ENCODE measurements at regions not wholly inside any gene's neighbourhood (a gene's known extent, or its start where the extent isn't known, plus 50 kb on each side); places are given as distances from the start of the nearest gene placed in this dataset.

DNA sequence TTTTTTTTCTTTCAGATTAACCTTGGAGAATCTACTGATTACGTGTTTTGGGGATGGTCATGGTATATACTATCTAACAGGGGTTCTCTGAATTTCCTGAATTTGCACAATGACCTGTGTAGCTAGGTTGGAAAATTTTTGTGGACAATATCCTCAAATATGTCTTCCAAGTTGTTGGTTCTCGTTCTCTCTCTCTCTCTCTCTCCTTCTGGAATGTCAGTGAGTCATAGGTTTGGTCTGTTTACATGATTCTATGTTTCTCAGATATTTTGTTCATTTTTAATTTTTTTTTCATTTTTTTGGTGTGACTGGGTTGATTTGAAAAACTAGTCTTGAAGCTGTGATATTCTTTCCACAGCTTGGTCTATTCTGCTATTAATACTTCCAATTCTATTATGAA lies 604.0 kb upstream of the ANO3 start:
- TF ChIP-seq, protein P1, sequence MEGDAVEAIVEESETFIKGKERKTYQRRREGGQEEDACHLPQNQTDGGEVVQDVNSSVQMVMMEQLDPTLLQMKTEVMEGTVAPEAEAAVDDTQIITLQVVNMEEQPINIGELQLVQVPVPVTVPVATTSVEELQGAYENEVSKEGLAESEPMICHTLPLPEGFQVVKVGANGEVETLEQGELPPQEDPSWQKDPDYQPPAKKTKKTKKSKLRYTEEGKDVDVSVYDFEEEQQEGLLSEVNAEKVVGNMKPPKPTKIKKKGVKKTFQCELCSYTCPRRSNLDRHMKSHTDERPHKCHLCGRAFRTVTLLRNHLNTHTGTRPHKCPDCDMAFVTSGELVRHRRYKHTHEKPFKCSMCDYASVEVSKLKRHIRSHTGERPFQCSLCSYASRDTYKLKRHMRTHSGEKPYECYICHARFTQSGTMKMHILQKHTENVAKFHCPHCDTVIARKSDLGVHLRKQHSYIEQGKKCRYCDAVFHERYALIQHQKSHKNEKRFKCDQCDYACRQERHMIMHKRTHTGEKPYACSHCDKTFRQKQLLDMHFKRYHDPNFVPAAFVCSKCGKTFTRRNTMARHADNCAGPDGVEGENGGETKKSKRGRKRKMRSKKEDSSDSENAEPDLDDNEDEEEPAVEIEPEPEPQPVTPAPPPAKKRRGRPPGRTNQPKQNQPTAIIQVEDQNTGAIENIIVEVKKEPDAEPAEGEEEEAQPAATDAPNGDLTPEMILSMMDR (IDR thresholded peaks at IDR 0.05) = no peak
- H3K4me1 ChIP-seq (ENCODE audit: control insufficient read depth in 1 of 2, low read depth in 2 of 2) = no peaks in the 10 kb centered on the region
- no peaks in the 10 kb centered on the region for H3K27me3 ChIP-seq (replicated peaks; ENCODE audit: insufficient read depth)
- ATAC-seq (ENCODE audit: insufficient number of reproducible peaks, low FRiP score, low read depth) (no peak), DNase-seq (ENCODE audit: low spot score) (no peak)
- H3K27ac ChIP-seq = no peak overlapping the region
- no peak overlapping the region for H3K4me3 ChIP-seq
- no peaks in the 10 kb centered on the region for H3K9me3 ChIP-seq
- no peaks in the 10 kb centered on the region for H3K36me3 ChIP-seq

GRCh38 chr11:25730230-25730629 lies 601.7 kb upstream of the ANO3 start:
- TF ChIP-seq, protein P1 (IDR thresholded peaks at IDR 0.05) = no peak

GRCh38 chr11:25733777-25734176 lies 598.2 kb upstream of the ANO3 start:
- ATAC-seq (ENCODE audit: insufficient number of reproducible peaks, low FRiP score, low read depth) (no peak), DNase-seq (ENCODE audit: low spot score) (no peak)
- H3K9me3 ChIP-seq = no peaks in the 10 kb centered on the region
- no peak overlapping the region for H3K27ac ChIP-seq
- TF ChIP-seq, protein P1 (IDR thresholded peaks at IDR 0.05) = no peak
- H3K36me3 ChIP-seq = no peaks in the 10 kb centered on the region
- H3K27me3 ChIP-seq (replicated peaks; ENCODE audit: insufficient read depth) = no peaks in the 10 kb centered on the region
- no peak overlapping the region for H3K4me3 ChIP-seq
- no peaks in the 10 kb centered on the region for H3K4me1 ChIP-seq (ENCODE audit: control insufficient read depth in 1 of 2, low read depth in 2 of 2)

More at GRCh38 chr11:25730230-25730629, 601.7 kb upstream of the ANO3 start:
- no peak for DNase-seq (ENCODE audit: low spot score)
- ATAC-seq (ENCODE audit: insufficient number of reproducible peaks, low FRiP score, low read depth) = no peak
- no peaks in the 10 kb centered on the region for H3K27me3 ChIP-seq (replicated peaks; ENCODE audit: insufficient read depth)
- no peaks in the 10 kb centered on the region for H3K4me1 ChIP-seq (ENCODE audit: control insufficient read depth in 1 of 2, low read depth in 2 of 2)
- H3K36me3 ChIP-seq = no peaks in the 10 kb centered on the region
- no peaks in the 10 kb centered on the region for H3K9me3 ChIP-seq
- no peak overlapping the region for H3K27ac ChIP-seq
- no peak overlapping the region for H3K4me3 ChIP-seq

DNA sequence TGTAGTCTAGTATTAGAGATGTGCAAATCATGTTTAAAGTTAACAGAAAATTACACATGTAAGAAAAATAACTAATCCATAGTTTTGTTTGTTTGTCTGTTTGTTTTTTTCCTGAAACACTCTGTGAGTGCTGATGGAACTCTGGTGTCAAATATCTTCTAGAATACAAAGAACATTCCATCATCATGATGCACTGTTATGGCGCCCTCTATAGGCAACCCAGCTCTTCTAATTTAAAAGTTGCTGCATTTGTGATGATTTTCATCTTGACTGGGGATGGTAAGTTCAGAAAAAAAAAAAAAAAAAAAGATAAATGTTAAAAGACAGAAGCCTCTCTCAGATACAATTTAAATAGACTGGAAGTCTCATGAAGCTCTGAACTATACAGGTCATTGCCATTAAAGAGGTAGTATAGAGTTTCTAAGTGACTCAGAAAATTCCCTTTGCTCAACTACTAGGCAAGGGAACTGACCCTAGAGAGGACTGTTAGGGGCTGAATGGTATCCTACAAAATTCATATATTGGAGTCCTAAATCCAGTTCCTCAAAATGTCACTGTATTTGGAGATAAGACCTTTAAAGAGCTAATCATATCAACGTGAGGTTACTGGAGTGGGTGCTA lies 597.2 kb upstream of the ANO3 start:
- no peak for DNase-seq (ENCODE audit: low spot score)
- H3K27ac ChIP-seq = no peak overlapping the region
- no peaks in the 10 kb centered on the region for H3K36me3 ChIP-seq
- TF ChIP-seq, protein P1 (IDR thresholded peaks at IDR 0.05) = no peak
- H3K4me1 ChIP-seq (ENCODE audit: control insufficient read depth in 1 of 2, low read depth in 2 of 2) = no peaks in the 10 kb centered on the region
- H3K27me3 ChIP-seq (replicated peaks; ENCODE audit: insufficient read depth) = no peaks in the 10 kb centered on the region
- no peak for ATAC-seq (ENCODE audit: insufficient number of reproducible peaks, low FRiP score, low read depth)
- no peak overlapping the region for H3K4me3 ChIP-seq
- H3K9me3 ChIP-seq = no peaks in the 10 kb centered on the region

DNA sequence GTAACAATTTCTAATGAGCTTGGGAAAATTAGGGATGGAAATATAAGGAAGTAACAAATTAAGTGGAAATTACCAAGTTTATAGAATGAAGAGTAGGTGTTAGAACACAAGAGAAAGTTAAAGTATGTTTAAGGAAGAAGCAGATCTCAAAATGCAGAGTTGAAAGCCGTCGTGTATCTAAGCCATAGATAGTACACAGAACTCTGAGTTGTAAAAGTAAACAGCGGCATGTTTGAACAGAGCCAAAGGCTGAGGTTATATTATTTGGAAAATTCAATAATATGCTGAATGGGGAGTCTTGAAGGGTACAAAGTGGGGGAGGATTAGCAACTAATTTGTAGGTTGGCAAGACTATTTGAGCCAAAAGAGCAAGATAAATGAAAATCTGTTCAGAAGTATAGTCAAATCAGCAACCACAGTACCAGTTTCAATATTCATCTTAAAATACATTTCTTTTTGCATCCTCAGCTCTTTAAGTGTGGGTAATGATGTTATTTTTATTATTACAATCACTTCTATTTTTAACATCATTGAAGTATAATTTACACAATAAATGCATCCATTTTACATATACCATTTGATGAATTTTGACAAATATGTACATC lies 594.8 kb upstream of the ANO3 start:
- ATAC-seq (ENCODE audit: insufficient number of reproducible peaks, low FRiP score, low read depth) (no peak), DNase-seq (ENCODE audit: low spot score) (no peak)
- Histone ChIP-seq H3K4me3 (no peak overlapping the region), H3K27me3 (replicated peaks; ENCODE audit: insufficient read depth) (no peaks in the 10 kb centered on the region), H3K4me1 (ENCODE audit: control insufficient read depth in 1 of 2, low read depth in 2 of 2) (no peaks in the 10 kb centered on the region), H3K36me3 (no peaks in the 10 kb centered on the region), H3K27ac (no peak overlapping the region), H3K9me3 (no peaks in the 10 kb centered on the region)
- TF ChIP-seq, protein P1 (IDR thresholded peaks at IDR 0.05) = no peak

Data from thoracic aorta (tissue), 2 donors.